Sigmoid colon (tissue), 6 donors: ENCODE measurements at regions not wholly inside any gene's neighbourhood (a gene's known extent, or its start where the extent isn't known, plus 50 kb on each side); places are given as distances from the start of the nearest gene placed in this dataset.

Experiments
- DNase-seq: peaks from one replicate; pipeline ENCODE4 v3.0.0-alpha.2; 2019
- H3K27ac ChIP-seq, 4 donors: fragments of 200-600 bp; sonication (generic); one replicate each; pipeline ENCODE4 v1.5.1; 2016 to 2019; ENCODE audit warnings: mild to moderate bottlenecking in 1 of 4
- H3K27me3 ChIP-seq, 3 donors: fragments of 200-600 bp; sonication (generic); one replicate each; pipeline ENCODE4 v1.5.1; 2019; ENCODE audit warnings: mild to moderate bottlenecking in 1 of 3
- H3K36me3 ChIP-seq, 4 donors: fragments of 200-600 bp; sonication (generic); one replicate each; pipeline ENCODE4 v1.5.1; 2016 to 2019
- H3K4me1 ChIP-seq, 4 donors: fragments of 200-600 bp; sonication (generic); one replicate each; pipeline ENCODE4 v1.5.1; 2017 to 2019
- H3K4me3 ChIP-seq, 4 donors: fragments of 200-600 bp; sonication (generic); one replicate each; pipeline ENCODE4 v1.5.1; 2017 to 2019; ENCODE audit warnings: mild to moderate bottlenecking in 2 of 4, moderate library complexity in 1 of 4
- H3K9me3 ChIP-seq, 4 donors: fragments of 200-600 bp in 3 of 4; sonication (generic) in 3 of 4; one replicate each; pipeline versions ENCODE4 v1.5.1 to v1.6.1; 2013 to 2019
- EP300 ChIP-seq, 4 donors: sonication (generic); formaldehyde crosslinking; IDR thresholded peaks; one replicate each; pipeline ENCODE4 v1.6.1; 2017; ENCODE audit warnings: antibody characterized with exemption in 4 of 4
- POLR2A ChIP-seq, 2 donors: fragments of 450-650 bp; IDR thresholded peaks; one replicate each; pipeline ENCODE4 v1.6.1; 2016; ENCODE audit warnings: antibody characterized with exemption in 2 of 2, mild to moderate bottlenecking in 2 of 2, moderate library complexity in 2 of 2
- POLR2AphosphoS5 ChIP-seq, 4 donors: sonication (generic); formaldehyde crosslinking; IDR thresholded peaks; one replicate each; pipeline ENCODE4 v1.6.1; 2017; ENCODE audit warnings: antibody characterized with exemption in 4 of 4
- WGBS, 2 donors: extraction: QIAGEN DNeasy Blood & Tissue Kit; methylation state at CpG; one replicate each; pipeline ENCODE4 v1.1.7; 2013; 5-methylcytosine and 5-hydroxymethylcytosine counted together
- intact Hi-C: fragments of 100-400 bp; cut with DNase I; formaldehyde crosslinking; loops from one replicate; pipeline ENCODE4 v1.15.1; 2023
- TF ChIP-seq, protein P1 (sequence below), 4 experiments: fragments of 450-650 bp in 3 of 4; fragments of 200-600 bp in 1 of 4; IDR thresholded peaks; one replicate each; pipeline ENCODE4 v1.5.1; 2016 to 2019; ENCODE audit warnings: antibody characterized with exemption in 4 of 4, mild to moderate bottlenecking in 3 of 4, moderate library complexity in 2 of 4
- donor health status: healthy with polysubstance abuse.
- donor health status: healthy.

DNA sequence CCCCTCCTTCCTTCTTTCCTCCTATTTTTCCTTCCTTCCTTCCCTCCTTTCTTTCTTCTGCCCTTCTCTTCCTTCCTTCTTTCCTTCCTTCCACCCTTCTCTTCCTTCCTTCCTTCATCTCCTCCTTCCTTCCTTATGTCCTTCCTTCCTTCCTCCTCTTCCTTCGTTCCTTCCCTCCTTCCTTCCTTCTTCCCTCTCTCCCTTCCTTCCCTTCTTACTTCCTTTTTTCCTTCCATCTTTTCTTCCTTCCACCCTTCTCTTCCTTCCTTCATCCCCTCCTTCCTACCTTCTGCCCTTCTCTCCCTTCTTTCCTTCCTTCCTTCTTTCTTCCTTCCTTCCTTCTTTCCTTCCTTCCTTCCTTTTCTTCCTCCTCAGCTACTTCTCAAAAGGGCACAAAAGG is 287.3 kb upstream of the ZNF507 start:
- intact Hi-C loops, result no loop called here
- DNase-seq, result no peak
- peaks cover 0 to 8% (median 0%) of the 10 kb centered on the region in 4 donors for H3K4me1 ChIP-seq
- no peak for TF ChIP-seq POLR2A (IDR thresholded peaks at IDR 0.05)
- TF ChIP-seq, protein P1, sequence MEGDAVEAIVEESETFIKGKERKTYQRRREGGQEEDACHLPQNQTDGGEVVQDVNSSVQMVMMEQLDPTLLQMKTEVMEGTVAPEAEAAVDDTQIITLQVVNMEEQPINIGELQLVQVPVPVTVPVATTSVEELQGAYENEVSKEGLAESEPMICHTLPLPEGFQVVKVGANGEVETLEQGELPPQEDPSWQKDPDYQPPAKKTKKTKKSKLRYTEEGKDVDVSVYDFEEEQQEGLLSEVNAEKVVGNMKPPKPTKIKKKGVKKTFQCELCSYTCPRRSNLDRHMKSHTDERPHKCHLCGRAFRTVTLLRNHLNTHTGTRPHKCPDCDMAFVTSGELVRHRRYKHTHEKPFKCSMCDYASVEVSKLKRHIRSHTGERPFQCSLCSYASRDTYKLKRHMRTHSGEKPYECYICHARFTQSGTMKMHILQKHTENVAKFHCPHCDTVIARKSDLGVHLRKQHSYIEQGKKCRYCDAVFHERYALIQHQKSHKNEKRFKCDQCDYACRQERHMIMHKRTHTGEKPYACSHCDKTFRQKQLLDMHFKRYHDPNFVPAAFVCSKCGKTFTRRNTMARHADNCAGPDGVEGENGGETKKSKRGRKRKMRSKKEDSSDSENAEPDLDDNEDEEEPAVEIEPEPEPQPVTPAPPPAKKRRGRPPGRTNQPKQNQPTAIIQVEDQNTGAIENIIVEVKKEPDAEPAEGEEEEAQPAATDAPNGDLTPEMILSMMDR (IDR thresholded peaks at IDR 0.05), result no peak
- no peak overlapping the region for H3K27ac ChIP-seq
- 34 to 83% methylated on average over 1 of the region's 1 CpG for WGBS, 2 donors
- no peaks in the 10 kb centered on the region for H3K27me3 ChIP-seq
- no peaks in the 10 kb centered on the region for H3K9me3 ChIP-seq
- no peaks in the 10 kb centered on the region for H3K36me3 ChIP-seq
- H3K4me3 ChIP-seq, result no peak overlapping the region

DNA sequence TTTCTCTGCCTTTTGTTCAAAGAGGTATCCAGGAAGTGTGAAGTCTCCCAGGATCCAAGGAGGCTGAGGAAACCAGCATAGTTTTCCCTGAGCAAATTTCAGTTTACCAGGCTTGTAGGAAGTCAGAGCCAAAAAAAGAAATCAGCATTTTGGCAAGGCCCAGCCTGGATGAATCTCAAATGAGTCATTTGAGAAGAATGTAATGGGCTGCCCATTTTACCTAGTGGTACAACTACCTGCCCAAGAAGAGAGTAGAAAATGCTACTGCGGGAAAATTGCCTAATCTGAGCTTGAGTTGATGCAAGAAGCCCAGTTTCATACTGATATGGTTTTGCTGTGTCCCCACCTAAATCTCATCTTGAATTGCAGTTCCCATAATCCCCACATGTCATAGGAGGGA is 284.1 kb upstream of the ZNF507 start:
- Histone ChIP-seq H3K9me3 (no peaks in the 10 kb centered on the region), H3K4me3 (no peak overlapping the region), H3K27ac (no peak overlapping the region), H3K4me1 (peaks cover 0 to 8% (median 0%) of the 10 kb centered on the region in 4 donors), H3K27me3 (no peaks in the 10 kb centered on the region), H3K36me3 (no peaks in the 10 kb centered on the region)
- intact Hi-C loops, result no loop called here
- 79 to 94% methylated on average over 1 of the region's 1 CpG for WGBS, 2 donors
- DNase-seq, result no peak
- TF ChIP-seq EP300 (IDR thresholded peaks at IDR 0.05) (no peak), POLR2AphosphoS5 (IDR thresholded peaks at IDR 0.05) (no peak), POLR2A (IDR thresholded peaks at IDR 0.05) (no peak)
- TF ChIP-seq, protein P1 (IDR thresholded peaks at IDR 0.05), result no peak

DNA sequence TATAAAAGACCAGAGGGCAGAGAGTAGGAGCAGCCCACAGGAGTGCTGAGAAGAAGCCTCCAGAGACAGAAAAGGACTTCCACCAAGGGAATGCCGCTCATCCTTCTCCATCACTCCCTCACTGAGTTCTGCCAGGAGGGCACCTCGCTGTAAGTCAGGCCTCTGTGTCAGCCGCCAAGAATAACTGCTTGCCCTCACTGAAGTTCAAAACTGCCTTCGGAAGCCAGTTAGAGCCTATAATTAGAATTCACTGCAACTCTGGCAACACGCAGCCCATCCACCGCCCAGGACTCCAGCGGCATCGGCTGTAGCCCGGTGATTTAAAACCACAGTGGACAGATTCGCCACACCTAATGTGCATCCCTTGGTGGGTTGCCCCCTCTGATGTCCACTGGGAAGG is 281.8 kb upstream of the ZNF507 start:
- Histone ChIP-seq H3K4me1 (peaks cover 0 to 8% (median 0%) of the 10 kb centered on the region in 4 donors), H3K9me3 (no peaks in the 10 kb centered on the region), H3K27ac (no peak overlapping the region), H3K36me3 (no peaks in the 10 kb centered on the region), H3K4me3 (no peak overlapping the region), H3K27me3 (peaks cover 0 to 3% (median 0%) of the 10 kb centered on the region in 3 donors)
- intact Hi-C loops, result no loop called here
- no peak for DNase-seq
- TF ChIP-seq EP300 (IDR thresholded peaks at IDR 0.05) (no peak), POLR2A (IDR thresholded peaks at IDR 0.05) (no peak), POLR2AphosphoS5 (IDR thresholded peaks at IDR 0.05) (no peak)
- TF ChIP-seq, protein P1 (IDR thresholded peaks at IDR 0.05), result no peak
- 83 to 89% methylated on average over 10 of the region's 10 CpGs for WGBS, 2 donors

DNA sequence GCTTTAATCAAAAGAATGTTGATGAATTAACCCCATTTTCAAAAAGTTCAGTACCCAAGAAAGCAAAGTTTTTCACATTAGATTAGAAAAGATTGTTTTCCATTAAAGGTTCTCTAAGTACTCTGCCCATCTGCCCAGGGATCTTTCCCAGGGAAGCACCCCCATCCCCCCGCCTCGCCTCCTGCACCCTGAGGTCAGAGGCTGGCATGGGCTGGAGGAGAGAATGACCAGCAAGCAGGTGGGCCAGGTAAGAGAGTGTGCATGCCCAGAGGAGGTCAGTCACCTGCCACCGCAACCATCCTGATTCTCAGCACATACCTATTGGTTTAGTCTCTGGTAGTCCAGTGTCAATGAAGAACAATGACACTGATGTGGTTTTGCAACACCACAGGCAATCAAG is 279.4 kb upstream of the ZNF507 start:
- DNase-seq, result no peak
- Histone ChIP-seq H3K27me3 (peaks cover 0 to 3% (median 0%) of the 10 kb centered on the region in 3 donors), H3K36me3 (no peaks in the 10 kb centered on the region), H3K4me3 (no peak overlapping the region), H3K4me1 (peaks cover 0 to 3% (median 0%) of the 10 kb centered on the region in 4 donors), H3K9me3 (no peaks in the 10 kb centered on the region), H3K27ac (no peak overlapping the region)
- TF ChIP-seq EP300 (IDR thresholded peaks at IDR 0.05) (no peak), POLR2AphosphoS5 (IDR thresholded peaks at IDR 0.05) (no peak), POLR2A (IDR thresholded peaks at IDR 0.05) (no peak)
- TF ChIP-seq, protein P1 (IDR thresholded peaks at IDR 0.05), result no peak
- 89 to 90% methylated on average over 3 of the region's 3 CpGs for WGBS, 2 donors
- intact Hi-C loops, result no loop called here

DNA sequence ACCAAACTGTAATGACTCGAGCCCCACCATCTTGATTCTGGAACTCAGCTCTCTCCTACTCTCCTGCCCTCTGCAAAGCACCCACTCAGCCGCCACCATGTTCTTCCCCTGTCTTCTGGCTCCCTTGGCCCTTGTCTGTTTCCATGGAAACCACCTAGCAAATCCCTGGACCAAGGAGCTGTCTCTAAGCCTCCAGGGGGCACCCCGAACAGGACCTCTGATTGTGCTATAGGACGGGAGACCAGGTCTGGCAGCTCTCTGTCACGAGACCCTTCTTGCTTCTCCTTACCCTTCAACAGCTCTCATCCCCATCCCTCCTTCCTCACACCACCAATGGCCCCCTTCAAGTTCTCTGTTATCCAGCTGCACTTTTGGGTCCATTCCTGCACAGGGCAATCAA is 277.7 kb upstream of the ZNF507 start:
- H3K27ac ChIP-seq, result no peak overlapping the region
- H3K4me3 ChIP-seq, result no peak overlapping the region
- no peak for DNase-seq
- H3K4me1 ChIP-seq, result no peaks in the 10 kb centered on the region
- intact Hi-C loops, result no loop called here
- 47 to 68% methylated on average over 5 of the region's 5 CpGs for WGBS, 2 donors
- no peaks in the 10 kb centered on the region for H3K9me3 ChIP-seq
- H3K27me3 ChIP-seq, result peaks cover 0 to 3% (median 0%) of the 10 kb centered on the region in 3 donors
- H3K36me3 ChIP-seq, result no peaks in the 10 kb centered on the region
- TF ChIP-seq POLR2AphosphoS5 (IDR thresholded peaks at IDR 0.05), result no peak
- TF ChIP-seq, protein P1 (IDR thresholded peaks at IDR 0.05), result no peak
- no peak for TF ChIP-seq EP300 (IDR thresholded peaks at IDR 0.05)
- TF ChIP-seq POLR2A (IDR thresholded peaks at IDR 0.05), result no peak
